ENCODE measurements at regions not wholly inside any gene's neighbourhood (a gene's known extent, or its start where the extent isn't known, plus 50 kb on each side); places are given as distances from the start of the nearest gene placed in this dataset.

DNA sequence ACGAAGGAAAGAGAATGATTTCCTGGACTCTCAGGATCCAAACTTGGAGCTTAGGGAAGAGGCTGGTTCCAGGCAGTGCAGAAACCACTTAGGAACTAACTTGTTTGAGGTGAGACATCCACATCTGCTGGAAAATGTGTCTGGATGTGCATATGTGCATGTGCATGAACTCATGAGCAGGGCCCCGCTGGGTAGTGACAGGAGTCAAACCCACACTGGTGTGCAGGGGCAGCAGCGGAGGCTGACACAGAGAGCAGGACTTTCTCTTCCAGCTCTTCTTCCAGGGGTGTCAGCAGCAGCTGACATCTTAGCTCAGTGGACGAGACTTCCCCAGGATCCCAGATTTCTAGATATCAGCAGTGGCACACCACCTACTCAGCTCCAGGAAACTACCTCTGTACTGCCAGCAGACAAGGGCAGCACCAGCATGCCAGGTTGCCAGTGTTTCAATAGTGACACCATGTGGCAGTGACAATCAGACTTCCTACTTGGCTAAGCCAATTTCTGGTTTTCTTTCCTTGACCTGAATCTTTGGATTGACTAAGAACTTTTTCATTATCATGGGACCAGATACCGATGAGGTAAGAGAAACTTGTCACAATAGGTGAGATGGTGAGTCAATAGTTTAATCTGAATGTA, 227.5 kb upstream of the ZC3H12C start:
- no peak for DNase-seq

GRCh38 chr11:109867784-109868183, 225.4 kb upstream of the ZC3H12C start:
- DNase-seq: no peak

- no peak for DNase-seq
These were observed 223.7 kb upstream of the ZC3H12C start for GRCh38 chr11:109869536-109869935.

GRCh38 chr11:109870297-109870696, 222.9 kb upstream of the ZC3H12C start:
- DNase-seq: no peak

DNA sequence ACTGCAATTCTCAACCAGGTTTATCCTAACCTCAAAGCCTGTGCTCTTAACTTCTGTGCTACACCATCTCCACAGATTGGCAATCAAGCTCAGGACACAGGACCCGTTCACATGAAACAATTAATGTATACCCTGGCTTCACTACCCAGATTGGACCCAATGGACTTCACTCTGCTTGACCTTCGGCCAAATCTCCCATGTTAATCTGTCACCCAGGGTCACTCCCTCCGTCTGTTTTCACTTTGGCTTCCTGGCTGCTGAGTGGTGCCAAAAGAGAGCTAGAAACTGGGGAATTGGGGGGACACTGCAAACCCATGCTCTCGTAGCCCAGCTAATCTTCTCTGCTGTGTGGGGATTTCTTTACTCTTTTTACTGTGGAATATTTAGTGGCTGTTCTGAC, 216.1 kb upstream of the ZC3H12C start:
- DNase-seq: no peak

DNA sequence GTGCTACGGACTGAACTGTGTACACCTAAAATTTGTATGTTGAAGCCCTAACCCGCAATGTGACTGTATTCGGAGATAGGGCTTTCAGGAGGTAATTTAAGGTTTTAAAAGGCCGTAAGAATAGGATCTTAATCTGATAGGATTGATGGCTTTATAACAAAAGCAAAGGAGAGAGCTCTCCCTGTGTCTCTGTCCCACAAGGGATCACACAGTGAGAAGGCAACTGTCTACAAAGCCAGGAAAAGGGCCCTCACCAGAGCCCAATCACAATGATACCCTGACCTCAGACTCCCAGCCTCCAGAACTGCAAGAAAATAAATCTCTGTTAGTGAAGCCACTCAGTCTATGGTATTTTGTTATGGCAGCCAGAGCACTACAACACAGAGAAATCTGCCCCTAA, 208.7 kb upstream of the ZC3H12C start:
- no peak for DNase-seq

GRCh38 chr11:109885006-109885405, 208.2 kb upstream of the ZC3H12C start:
- no peak for DNase-seq

DNA sequence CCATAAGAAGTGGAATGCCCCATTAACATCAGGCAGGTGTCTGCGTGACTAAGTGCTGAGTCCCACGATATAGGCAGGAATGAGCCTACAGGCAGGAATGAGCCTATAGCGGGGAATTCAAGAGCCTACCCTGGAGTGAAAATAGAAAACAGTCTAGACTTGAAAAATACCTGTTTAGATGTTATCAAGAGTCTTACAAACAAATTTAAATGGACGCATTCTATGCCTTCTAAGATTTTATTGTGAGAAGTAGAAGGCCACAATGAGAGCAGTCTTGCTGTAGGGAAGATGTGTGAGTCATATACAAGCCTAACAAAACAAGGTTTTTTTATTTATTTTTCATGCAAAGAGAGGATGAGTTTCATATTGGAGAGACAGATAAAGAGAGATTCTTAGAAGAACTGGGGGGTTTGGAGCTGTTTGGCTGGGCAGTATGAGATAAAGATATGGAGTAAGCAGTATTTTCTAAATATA, 200.8 kb upstream of the ZC3H12C start:
- no peak for DNase-seq

- DNase-seq: no peak
These were observed 198.9 kb upstream of the ZC3H12C start for GRCh38 chr11:109894242-109894641.

DNA sequence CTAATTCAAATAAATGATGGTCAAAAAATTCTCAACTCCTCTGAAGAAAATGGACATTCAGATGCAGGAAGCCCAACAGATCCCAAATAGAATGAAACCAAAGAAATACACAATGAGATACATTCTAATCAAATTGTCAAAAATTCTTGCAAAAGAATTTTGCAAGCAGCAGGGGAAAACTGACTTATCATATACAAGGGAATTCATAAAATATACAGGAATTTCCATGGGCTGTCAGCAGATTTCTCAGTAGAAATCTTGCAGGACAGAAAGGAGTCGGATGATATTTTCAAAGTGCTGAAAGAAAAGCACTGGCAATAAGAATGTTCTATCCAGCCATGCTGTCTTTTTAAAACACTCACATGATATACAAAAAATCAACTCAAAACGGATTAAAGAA, 194.6 kb upstream of the ZC3H12C start:
- no peak for DNase-seq

DNA sequence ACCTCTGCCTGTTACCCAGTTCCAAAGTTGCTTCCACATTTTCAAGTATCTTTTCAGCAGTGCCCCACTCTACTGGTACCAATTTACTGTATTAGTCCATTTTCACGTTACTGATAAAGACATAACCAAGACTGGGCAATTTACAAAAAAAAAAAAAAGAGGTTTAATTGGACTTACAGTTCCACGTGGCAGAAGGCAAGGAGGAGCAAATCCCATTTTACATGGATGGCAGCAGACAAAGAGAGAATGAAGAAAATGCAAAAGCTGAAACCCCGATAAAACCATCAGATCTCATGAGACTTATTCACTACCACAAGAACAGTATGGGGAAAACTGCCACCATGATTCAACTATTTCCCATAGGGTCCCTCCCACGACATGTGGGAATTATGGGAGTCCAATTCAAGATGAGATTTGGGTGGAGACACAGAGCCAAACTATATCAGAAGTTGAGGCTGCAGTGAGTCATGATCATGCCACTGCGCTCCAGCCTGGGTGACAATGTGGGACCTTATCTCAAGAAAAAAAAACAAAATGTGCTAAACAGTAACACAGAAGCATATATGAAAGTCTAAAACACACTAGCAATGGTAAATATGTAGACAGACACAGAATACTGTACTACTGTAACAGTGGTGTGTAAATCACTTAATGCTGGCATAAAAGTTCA, 190.3 kb upstream of the ZC3H12C start:
- no peak for DNase-seq

DNA sequence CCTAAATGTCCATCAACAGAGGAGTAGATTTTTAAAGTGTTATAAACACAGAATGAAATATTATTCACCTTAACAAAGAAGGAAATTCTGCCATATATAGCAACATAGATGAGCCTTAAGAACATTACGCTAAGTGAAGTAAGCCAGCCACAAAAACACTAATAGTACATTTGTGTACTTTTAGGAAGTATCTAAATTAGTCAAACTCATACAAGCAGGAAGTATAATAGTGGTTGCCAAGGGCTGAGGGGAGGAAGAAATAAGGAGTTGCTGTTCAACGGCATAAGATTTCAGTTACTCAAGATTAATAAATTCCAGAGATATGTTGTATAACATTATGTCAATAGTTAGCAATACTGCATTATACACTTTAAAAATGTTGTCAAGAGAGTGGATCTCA, 181.7 kb upstream of the ZC3H12C start:
- DNase-seq: no peak

DNA sequence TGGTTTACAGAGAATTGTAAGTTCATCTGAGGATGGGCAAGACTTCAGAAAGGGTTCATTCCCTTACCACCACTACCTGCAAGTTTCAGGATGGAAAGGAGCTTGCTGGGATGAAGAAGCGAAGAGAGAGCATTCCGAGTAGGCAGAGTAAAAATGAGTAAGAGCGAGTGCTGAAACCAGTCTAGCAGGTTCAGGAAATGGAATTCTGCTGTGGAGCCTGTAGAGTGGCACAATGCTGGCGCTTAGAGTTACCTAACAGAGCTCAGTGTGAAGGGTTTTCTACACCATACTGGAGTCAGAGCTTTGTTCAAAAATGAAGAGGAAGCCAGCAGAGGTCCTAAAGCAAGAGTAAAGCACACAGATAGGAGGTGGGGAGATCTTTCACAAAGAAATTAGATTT, 179.2 kb upstream of the ZC3H12C start:
- DNase-seq: no peak

DNA sequence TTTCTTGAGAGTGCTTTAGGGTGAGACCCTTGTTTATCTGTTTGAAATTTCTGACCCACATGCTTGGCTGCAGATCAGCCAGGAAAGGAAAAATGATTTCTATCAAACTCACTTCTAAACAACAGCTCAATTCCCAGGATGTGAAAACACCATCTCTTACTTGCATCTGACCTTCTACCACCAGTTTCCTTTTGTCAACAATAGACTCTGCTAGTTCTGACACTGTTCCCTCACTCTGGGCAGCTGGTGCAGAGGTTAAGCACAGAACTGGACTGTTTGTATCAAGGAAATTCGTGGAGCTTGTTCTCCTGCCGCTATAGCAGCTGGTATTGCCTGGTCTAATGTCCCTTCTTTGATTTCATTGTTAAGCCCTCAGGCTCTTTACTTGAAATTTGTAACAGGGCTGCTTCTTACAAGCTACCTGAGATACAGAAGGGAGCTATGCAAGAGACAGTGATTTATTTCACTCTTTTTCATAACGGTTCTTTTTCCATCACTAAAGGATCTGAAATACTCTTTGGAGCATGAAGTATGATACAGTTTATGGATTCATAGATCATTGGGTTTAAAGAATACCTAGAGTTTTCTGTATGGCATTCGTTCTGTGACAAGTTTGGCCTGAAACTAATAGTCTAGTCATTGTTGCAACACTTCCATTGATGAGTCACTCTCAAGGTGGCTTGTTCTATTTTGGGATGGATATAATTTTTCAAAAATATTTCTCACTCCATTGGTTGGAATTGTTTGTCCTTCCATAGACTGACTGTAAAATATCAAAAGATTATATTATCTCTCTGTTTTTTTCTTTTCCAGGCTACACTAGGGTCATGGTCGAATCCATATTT, 178.2 kb upstream of the ZC3H12C start:
- no peak for DNase-seq

DNA sequence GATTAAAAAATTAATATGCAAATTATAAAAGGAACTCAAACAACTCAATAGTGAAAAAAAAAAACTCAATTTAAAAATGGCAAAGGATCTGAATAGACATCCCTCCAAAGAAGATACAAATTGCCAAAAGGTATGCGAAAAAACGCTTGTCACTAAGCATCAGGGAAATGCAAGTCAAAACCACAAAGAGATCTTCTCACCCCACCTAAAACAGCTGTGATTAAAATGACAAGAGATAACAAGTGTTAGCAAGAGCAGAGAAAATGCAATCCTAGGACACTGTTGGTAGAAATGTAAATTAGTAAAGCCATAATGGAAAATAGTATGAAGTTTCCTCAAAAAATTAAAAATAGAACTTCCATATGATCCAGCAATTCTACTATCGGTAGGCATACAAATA, 166.3 kb upstream of the ZC3H12C start:
- no peak for DNase-seq

GRCh38 chr11:109929308-109929707, 163.9 kb upstream of the ZC3H12C start:
- DNase-seq: no peak

DNA sequence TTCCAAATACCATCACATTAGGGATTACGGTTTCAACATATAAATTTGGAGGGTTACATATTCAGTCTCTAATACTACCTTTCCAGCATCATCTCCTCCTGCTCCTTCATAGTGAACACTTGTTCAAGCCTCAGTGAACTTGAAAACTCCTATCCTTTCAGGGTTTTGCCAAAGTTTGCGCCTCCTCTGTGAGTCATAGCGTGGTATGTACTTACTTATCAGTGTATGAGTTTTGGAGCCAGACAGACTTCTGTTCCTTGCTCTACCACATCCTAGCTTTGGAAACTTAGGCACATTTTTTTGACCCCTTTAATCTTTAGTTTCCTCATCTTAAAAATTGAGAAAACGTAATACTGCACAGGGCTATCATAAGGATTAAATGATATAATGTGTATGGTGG, 160.1 kb upstream of the ZC3H12C start:
- DNase-seq: no peak

GRCh38 chr11:109934151-109934550, 159.0 kb upstream of the ZC3H12C start:
- no peak for DNase-seq

GRCh38 chr11:109936661-109937180, 156.5 kb upstream of the ZC3H12C start:
- DNase-seq: no peak

- DNase-seq: no peak
These were observed 155.2 kb upstream of the ZC3H12C start for GRCh38 chr11:109937968-109938367.

DNA sequence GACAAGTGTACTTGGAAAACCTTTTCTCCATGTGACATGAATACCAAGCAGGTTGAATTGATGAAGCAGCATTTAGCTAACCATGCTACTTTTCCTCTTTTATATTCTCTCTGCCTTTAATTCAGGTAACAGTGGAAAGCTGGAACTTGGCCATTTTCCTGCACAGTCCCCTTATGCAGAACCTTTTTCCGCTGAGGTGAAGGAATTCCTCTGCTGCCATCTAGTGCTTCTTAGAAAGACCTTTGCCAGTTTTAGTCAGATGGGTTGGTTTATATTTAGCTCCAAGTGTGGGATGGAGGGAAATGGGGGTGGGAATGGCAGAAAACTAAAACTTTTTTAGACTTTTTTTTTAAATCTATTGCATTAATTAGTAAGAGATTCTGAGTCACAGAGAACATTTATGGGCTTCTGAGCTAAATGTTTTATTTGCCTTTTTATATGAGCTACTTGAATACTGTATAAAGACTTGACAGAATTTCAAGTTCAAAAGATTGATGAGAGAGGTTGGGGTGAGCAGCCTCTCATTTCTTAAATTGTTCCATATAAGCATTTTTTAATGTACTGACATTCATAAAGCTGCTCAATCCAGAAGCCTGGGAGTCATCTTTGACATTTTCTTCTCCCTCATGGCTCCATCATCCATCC, 153.9 kb upstream of the ZC3H12C start:
- DNase-seq: no peak

DNA sequence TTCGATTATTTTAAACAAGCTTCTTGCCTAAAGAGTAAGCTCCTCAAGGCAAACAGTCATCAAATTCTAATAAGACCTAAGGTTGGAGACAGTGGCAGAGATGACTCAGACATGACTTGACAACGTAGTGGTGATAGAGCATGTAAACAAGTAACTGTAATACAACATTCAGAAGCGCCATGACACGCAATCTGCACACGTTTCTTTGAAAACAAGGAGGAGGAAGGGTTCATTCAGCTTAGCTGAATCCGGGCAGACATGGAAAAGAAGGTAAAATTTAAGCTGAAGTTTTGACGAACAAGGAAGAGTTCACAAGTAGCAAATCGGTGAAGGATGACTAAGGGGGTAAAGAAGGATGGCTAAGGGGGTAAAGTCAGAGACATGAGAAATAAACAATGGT, 152.4 kb upstream of the ZC3H12C start:
- no peak for DNase-seq

DNA sequence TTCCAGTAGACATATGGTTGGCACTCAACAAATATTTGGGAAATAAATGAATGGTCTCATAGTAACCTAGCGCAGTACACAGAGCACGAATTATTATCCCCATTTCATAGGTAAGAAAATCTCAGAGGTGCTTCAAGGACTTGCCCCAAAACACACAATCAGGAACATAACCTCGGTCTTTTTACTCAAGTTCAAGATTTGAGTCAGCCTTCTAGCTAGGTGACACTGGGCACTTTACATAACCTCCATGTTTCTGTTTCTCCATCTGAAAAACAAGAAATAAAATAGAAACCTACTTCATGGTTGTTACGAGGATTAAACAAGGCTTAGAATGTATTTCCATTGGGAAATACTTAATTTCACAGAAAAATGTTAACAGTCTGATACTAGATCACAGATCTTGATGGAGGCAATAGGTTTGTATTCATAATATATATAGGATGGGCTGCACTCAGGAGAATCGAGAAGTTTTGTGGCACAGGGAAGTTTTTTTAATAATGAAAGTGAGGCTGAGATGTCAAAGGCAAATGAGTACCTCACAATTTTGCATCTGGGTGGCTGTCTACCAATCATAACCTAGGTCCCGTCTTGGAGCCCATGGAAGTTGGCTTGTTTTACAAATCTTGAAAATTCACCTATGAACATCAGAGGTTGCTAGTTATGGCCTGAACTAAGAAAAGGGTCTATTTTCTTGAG, 147.4 kb upstream of the ZC3H12C start:
- no peak for DNase-seq

Data from activated effector memory CD4-positive, alpha-beta T cell treated with anti-CD3 and anti-CD28 coated beads, Interleukin-2, amount 50 U/mL, for 16 hours (primary cell).